ENCODE measurements at regions not wholly inside any gene's neighbourhood (a gene's known extent, or its start where the extent isn't known, plus 50 kb on each side); places are given as distances from the start of the nearest gene placed in this dataset.

GRCh38 chr20:60215816-60216730 is 257.9 kb downstream of the CDH26 start:
- DNase-seq: no peak

- DNase-seq: no peak
These were observed 261.0 kb downstream of the CDH26 start for GRCh38 chr20:60219231-60219630.

- DNase-seq: no peak
These were observed 261.9 kb downstream of the CDH26 start for GRCh38 chr20:60219984-60220562.

GRCh38 chr20:60220706-60221105 is 262.5 kb downstream of the CDH26 start:
- DNase-seq: no peak

GRCh38 chr20:60221593-60221992 is 263.4 kb downstream of the CDH26 start:
- no peak for DNase-seq

GRCh38 chr20:60222497-60222896 is 264.3 kb downstream of the CDH26 start:
- DNase-seq: no peak

- DNase-seq: no peak
These were observed 265.0 kb downstream of the CDH26 start for GRCh38 chr20:60223174-60223573.

GRCh38 chr20:60224914-60225313 is 266.7 kb downstream of the CDH26 start:
- DNase-seq: no peak

- no peak for DNase-seq
These were observed 270.0 kb downstream of the CDH26 start for GRCh38 chr20:60228255-60228654.

- DNase-seq: no peak
These were observed 274.2 kb downstream of the CDH26 start for GRCh38 chr20:60232380-60232779.

GRCh38 chr20:60233018-60233630 is 274.9 kb downstream of the CDH26 start:
- DNase-seq: no peak

- DNase-seq: no peak
These were observed 278.4 kb downstream of the CDH26 start for GRCh38 chr20:60236613-60237012.

- no peak for DNase-seq
These were observed 279.8 kb downstream of the CDH26 start for GRCh38 chr20:60237981-60238380.

GRCh38 chr20:60238992-60239660 is 280.9 kb downstream of the CDH26 start:
- no peak for DNase-seq

- DNase-seq: no peak
These were observed 281.7 kb downstream of the CDH26 start for GRCh38 chr20:60239956-60240355.

- no peak for DNase-seq
These were observed 282.2 kb downstream of the CDH26 start for GRCh38 chr20:60240415-60240814.

GRCh38 chr20:60240986-60241385 is 282.8 kb downstream of the CDH26 start:
- no peak for DNase-seq

GRCh38 chr20:60242836-60243505 is 284.7 kb downstream of the CDH26 start:
- no peak for DNase-seq

- DNase-seq: no peak
These were observed 286.3 kb downstream of the CDH26 start for GRCh38 chr20:60244373-60245146.

- DNase-seq: no peak
These were observed 288.5 kb downstream of the CDH26 start for GRCh38 chr20:60246751-60247150.

- DNase-seq: no peak
These were observed 291.2 kb downstream of the CDH26 start for GRCh38 chr20:60249436-60249835.

- DNase-seq: no peak
These were observed 292.0 kb downstream of the CDH26 start for GRCh38 chr20:60250251-60250650.

All from NK-92 treated with Interleukin-12 subunit alpha and Interleukin-12 subunit beta, amount 100 ng/mL, for 24 hours (cell line).